ENCODE measurements at regions not wholly inside any gene's neighbourhood (a gene's known extent, or its start where the extent isn't known, plus 50 kb on each side); places are given as distances from the start of the nearest gene placed in this dataset.

GRCh38 chrX:65910899-65911298 is 129.0 kb downstream of the VSIG4 start:
- no peaks in the 10 kb centered on the region for H3K4me1 ChIP-seq (ENCODE audit: insufficient read depth, low read length, poor library complexity, severe bottlenecking)
- BruUV-seq (replicated peaks): no TSS peak
- ChIA-PET CTCF (no interaction called here), POLR2A (ENCODE audit: low non-redundant PET) (no interaction called here)
- no peaks in the 10 kb centered on the region for H3K36me3 ChIP-seq (ENCODE audit: insufficient read depth, low read length, poor library complexity, severe bottlenecking)
- H3K4me3 ChIP-seq (ENCODE audit: low read depth, low read length, poor library complexity, severe bottlenecking): no peak overlapping the region
- H3K27me3 ChIP-seq (replicated peaks; ENCODE audit: insufficient read depth, low read depth, low read length, poor library complexity): no peaks in the 10 kb centered on the region
- DNase-seq (ENCODE audit: low spot score): no peak
- H3K27ac ChIP-seq (ENCODE audit: low read depth, low read length, poor library complexity, severe bottlenecking): no peak overlapping the region
- no peaks in the 10 kb centered on the region for H3K9me3 ChIP-seq (ENCODE audit: low read depth, low read length, poor library complexity, severe bottlenecking)
- intact Hi-C loops (cut with micrococcal nuclease; ENCODE audit: unreplicated experiment): no loop called here
- TF ChIP-seq CTCF (conservative IDR thresholded peaks at IDR 0.05; ENCODE audit: low read depth, low read length) (no peak), EZH2 (IDR thresholded peaks at IDR 0.05; ENCODE audit: borderline replicate concordance, low read depth, low read length, poor library complexity, severe bottlenecking) (no peak)

- Histone ChIP-seq H3K4me3 (ENCODE audit: low read depth, low read length, poor library complexity, severe bottlenecking) (no peak overlapping the region), H3K27me3 (replicated peaks; ENCODE audit: insufficient read depth, low read depth, low read length, poor library complexity) (no peaks in the 10 kb centered on the region), H3K36me3 (ENCODE audit: insufficient read depth, low read length, poor library complexity, severe bottlenecking) (no peaks in the 10 kb centered on the region), H3K4me1 (ENCODE audit: insufficient read depth, low read length, poor library complexity, severe bottlenecking) (no peaks in the 10 kb centered on the region), H3K27ac (ENCODE audit: low read depth, low read length, poor library complexity, severe bottlenecking) (no peak overlapping the region), H3K9me3 (ENCODE audit: low read depth, low read length, poor library complexity, severe bottlenecking) (no peaks in the 10 kb centered on the region)
- no peak for TF ChIP-seq EZH2 (IDR thresholded peaks at IDR 0.05; ENCODE audit: borderline replicate concordance, low read depth, low read length, poor library complexity, severe bottlenecking)
- TF ChIP-seq CTCF (conservative IDR thresholded peaks at IDR 0.05; ENCODE audit: low read depth, low read length): no peak
- ChIA-PET POLR2A (ENCODE audit: low non-redundant PET) (no interaction called here), CTCF (no interaction called here)
- intact Hi-C loops (cut with micrococcal nuclease; ENCODE audit: unreplicated experiment): no loop called here
- DNase-seq (ENCODE audit: low spot score): no peak
- BruUV-seq (replicated peaks): no TSS peak
These were observed 136.1 kb downstream of the VSIG4 start for GRCh38 chrX:65903750-65904149.

- H3K4me1 ChIP-seq (ENCODE audit: insufficient read depth, low read length, poor library complexity, severe bottlenecking): no peaks in the 10 kb centered on the region
- BruUV-seq (replicated peaks): no TSS peak
- no peaks in the 10 kb centered on the region for H3K27me3 ChIP-seq (replicated peaks; ENCODE audit: insufficient read depth, low read depth, low read length, poor library complexity)
- no peak overlapping the region for H3K4me3 ChIP-seq (ENCODE audit: low read depth, low read length, poor library complexity, severe bottlenecking)
- no peak overlapping the region for H3K27ac ChIP-seq (ENCODE audit: low read depth, low read length, poor library complexity, severe bottlenecking)
- H3K36me3 ChIP-seq (ENCODE audit: insufficient read depth, low read length, poor library complexity, severe bottlenecking): no peaks in the 10 kb centered on the region
- POLR2A ChIA-PET (ENCODE audit: low non-redundant PET): no interaction called here
- CTCF ChIA-PET: no interaction called here
- intact Hi-C loops (cut with micrococcal nuclease; ENCODE audit: unreplicated experiment): no loop called here
- no peak for TF ChIP-seq CTCF (conservative IDR thresholded peaks at IDR 0.05; ENCODE audit: low read depth, low read length)
- TF ChIP-seq EZH2 (IDR thresholded peaks at IDR 0.05; ENCODE audit: borderline replicate concordance, low read depth, low read length, poor library complexity, severe bottlenecking): no peak
- no peak for DNase-seq (ENCODE audit: low spot score)
- no peaks in the 10 kb centered on the region for H3K9me3 ChIP-seq (ENCODE audit: low read depth, low read length, poor library complexity, severe bottlenecking)
These were observed 137.9 kb downstream of the VSIG4 start for GRCh38 chrX:65902011-65902410.
